Ishikawa (cell line): ENCODE measurements at regions not wholly inside any gene's neighbourhood (a gene's known extent, or its start where the extent isn't known, plus 50 kb on each side); places are given as distances from the start of the nearest gene placed in this dataset.

Source experiments
- CEBPB ChIP-seq: IDR thresholded peaks from 2 replicates; pipeline ENCODE4 v1.6.1; 2012
- CREB1 ChIP-seq: IDR thresholded peaks from 2 replicates; pipeline ENCODE4 v1.6.1; 2012; ENCODE audit warnings: low read depth
- EGR1 ChIP-seq: IDR thresholded peaks from 2 replicates; pipeline ENCODE4 v1.6.1; 2012
- EP300 ChIP-seq: IDR thresholded peaks from 2 replicates; pipeline ENCODE4 v1.6.1; 2012; ENCODE audit warnings: borderline replicate concordance
- FOXM1 ChIP-seq: IDR thresholded peaks from 2 replicates; pipeline ENCODE4 v1.6.1; 2012; ENCODE audit warnings: low read depth, borderline replicate concordance
- MAX ChIP-seq: IDR thresholded peaks from 2 replicates; pipeline ENCODE4 v1.6.1; 2012
- NFIC ChIP-seq: IDR thresholded peaks from 2 replicates; pipeline ENCODE4 v1.6.1; 2012
- RAD21 ChIP-seq: IDR thresholded peaks from 2 replicates; pipeline ENCODE4 v1.6.1; 2012; ENCODE audit warnings: low read depth
- REST ChIP-seq: IDR thresholded peaks from 2 replicates; pipeline ENCODE4 v1.6.1; 2012; ENCODE audit warnings: low read depth, mild to moderate bottlenecking
- TAF1 ChIP-seq: IDR thresholded peaks from 2 replicates; pipeline ENCODE4 v1.6.1; 2012; ENCODE audit warnings: low read depth, mild to moderate bottlenecking
- TCF12 ChIP-seq: IDR thresholded peaks from 2 replicates; pipeline ENCODE4 v1.6.1; 2012; ENCODE audit warnings: low read depth
- TEAD4 ChIP-seq: IDR thresholded peaks from 2 replicates; pipeline ENCODE4 v1.6.1; 2012
- USF1 ChIP-seq: IDR thresholded peaks from 2 replicates; pipeline ENCODE4 v1.6.1; 2012
- YY1 ChIP-seq: IDR thresholded peaks from 2 replicates; pipeline ENCODE4 v1.6.1; 2012; ENCODE audit warnings: low read depth
- ZBTB7A ChIP-seq: IDR thresholded peaks from 2 replicates; pipeline ENCODE4 v1.6.1; 2012; ENCODE audit warnings: low read depth

- TF ChIP-seq YY1 (no peak), USF1 (no peak), TAF1 (no peak), FOXM1 (no peak)
These were observed 57.5 kb upstream of the PLPPR5 start for GRCh38 chr1:99062192-99062591.

- TF ChIP-seq CREB1, result no peak
- no peak for TF ChIP-seq RAD21
- no peak for TF ChIP-seq EGR1
- TF ChIP-seq FOXM1, result no peak
- no peak for TF ChIP-seq REST
- TF ChIP-seq CEBPB, result no peak
- TF ChIP-seq EP300, result no peak
- TF ChIP-seq YY1, result no peak
- no peak for TF ChIP-seq USF1
- TF ChIP-seq TEAD4, result no peak
- TF ChIP-seq TAF1, result no peak
- TF ChIP-seq TCF12, result no peak
- no peak for TF ChIP-seq NFIC
- no peak for TF ChIP-seq ZBTB7A
- no peak for TF ChIP-seq MAX
These were observed 64.5 kb upstream of the PLPPR5 start for GRCh38 chr1:99069146-99069545.

- TF ChIP-seq EGR1 (no peak), YY1 (no peak), REST (no peak), EP300 (no peak), TAF1 (no peak), ZBTB7A (no peak), CREB1 (no peak)
These were observed 77.7 kb upstream of the PLPPR5 start for GRCh38 chr1:99082366-99082765.

- TF ChIP-seq CEBPB (no peak), ZBTB7A (no peak), USF1 (no peak), EGR1 (no peak), RAD21 (no peak), REST (no peak), TAF1 (no peak), YY1 (no peak), TEAD4 (no peak), TCF12 (no peak), CREB1 (no peak), MAX (no peak), EP300 (no peak), FOXM1 (no peak), NFIC (no peak)
These were observed 78.7 kb upstream of the PLPPR5 start for GRCh38 chr1:99083338-99083737.

GRCh38 chr1:99084562-99084961, 79.9 kb upstream of the PLPPR5 start:
- no peak for TF ChIP-seq TAF1
- no peak for TF ChIP-seq YY1
- TF ChIP-seq CREB1, result no peak
- TF ChIP-seq TCF12, result no peak
- TF ChIP-seq RAD21, result no peak
- TF ChIP-seq EGR1, result no peak
- TF ChIP-seq NFIC, result no peak
- no peak for TF ChIP-seq TEAD4
- no peak for TF ChIP-seq FOXM1
- no peak for TF ChIP-seq ZBTB7A
- TF ChIP-seq CEBPB, result no peak
- no peak for TF ChIP-seq MAX
- TF ChIP-seq REST, result no peak
- no peak for TF ChIP-seq EP300
- no peak for TF ChIP-seq USF1
